KMS-11 (cell line): ENCODE measurements at regions not wholly inside any gene's neighbourhood (a gene's known extent, or its start where the extent isn't known, plus 50 kb on each side); places are given as distances from the start of the nearest gene placed in this dataset.

Experiments used
- H2AFZ ChIP-seq: fragments of 200-600 bp; sonication (generic); 2 replicates; pipeline ENCODE4 v1.6.1; 2016; ENCODE audit warnings: antibody characterized with exemption, mixed run types, low read depth
- H3K27ac ChIP-seq: fragments of 200-600 bp; sonication (generic); 2 replicates; pipeline ENCODE4 v1.6.1; 2016; ENCODE audit warnings: mild to moderate bottlenecking, mixed run types
- H3K27me3 ChIP-seq: fragments of 200-600 bp; sonication (generic); 2 replicates; pipeline ENCODE4 v1.6.1; 2017; ENCODE audit warnings: mild to moderate bottlenecking, low read depth, mixed run types, moderate library complexity; ENCODE audit not compliant: insufficient read depth
- H3K36me3 ChIP-seq: fragments of 200-600 bp; sonication (generic); 2 replicates; pipeline ENCODE4 v1.6.1; 2017; ENCODE audit warnings: mild to moderate bottlenecking, mixed run types; ENCODE audit not compliant: insufficient read depth
- H3K4me1 ChIP-seq: fragments of 200-600 bp; sonication (generic); 2 replicates; pipeline ENCODE4 v1.6.1; 2016; ENCODE audit warnings: mild to moderate bottlenecking, low read depth, mixed run types; ENCODE audit not compliant: poor library complexity, severe bottlenecking
- H3K4me2 ChIP-seq: fragments of 200-600 bp; sonication (generic); 2 replicates; pipeline ENCODE4 v1.7.0; 2016; ENCODE audit warnings: mild to moderate bottlenecking, mixed run types
- H3K4me3 ChIP-seq: fragments of 200-600 bp; sonication (generic); IDR thresholded peaks from 2 replicates; pipeline ENCODE4 v1.6.1; 2017; ENCODE audit warnings: low read depth, low read length, mixed read lengths; ENCODE audit not compliant: insufficient read depth
- H3K79me2 ChIP-seq: fragments of 200-600 bp; sonication (generic); 2 replicates; pipeline ENCODE4 v1.6.1; 2016; ENCODE audit warnings: low read depth, mixed run types; ENCODE audit not compliant: insufficient read depth
- H3K9ac ChIP-seq: fragments of 200-600 bp; sonication (generic); 2 replicates; pipeline ENCODE4 v1.6.1; 2016; ENCODE audit warnings: mild to moderate bottlenecking, mixed run types
- H4K20me1 ChIP-seq: fragments of 200-600 bp; sonication (generic); 2 replicates; pipeline ENCODE4 v1.6.1; 2016; ENCODE audit warnings: mild to moderate bottlenecking, mixed run types; ENCODE audit not compliant: insufficient read depth
- CTCF ChIP-seq: fragments of 200-600 bp; sonication (generic); conservative IDR thresholded peaks from 2 replicates; pipeline ENCODE4 v1.6.1; 2017; ENCODE audit warnings: low read depth, mild to moderate bottlenecking, antibody characterized with exemption, low read length, moderate library complexity, mixed read lengths

- no peak overlapping the region for H3K4me2 ChIP-seq
- no peak overlapping the region for H3K27ac ChIP-seq
- no peaks in the 10 kb centered on the region for H3K4me1 ChIP-seq
- H3K27me3 ChIP-seq: no peaks in the 10 kb centered on the region
- H3K4me3 ChIP-seq: no peak overlapping the region
- no peaks in the 10 kb centered on the region for H4K20me1 ChIP-seq
- no peak overlapping the region for H2AFZ ChIP-seq
- H3K36me3 ChIP-seq: no peaks in the 10 kb centered on the region
- H3K9ac ChIP-seq: no peak overlapping the region
- no peaks in the 10 kb centered on the region for H3K79me2 ChIP-seq
- no peak for TF ChIP-seq CTCF
These were observed 416.2 kb downstream of the ENC1 start for GRCh38 chr5:74224331-74224730.

DNA sequence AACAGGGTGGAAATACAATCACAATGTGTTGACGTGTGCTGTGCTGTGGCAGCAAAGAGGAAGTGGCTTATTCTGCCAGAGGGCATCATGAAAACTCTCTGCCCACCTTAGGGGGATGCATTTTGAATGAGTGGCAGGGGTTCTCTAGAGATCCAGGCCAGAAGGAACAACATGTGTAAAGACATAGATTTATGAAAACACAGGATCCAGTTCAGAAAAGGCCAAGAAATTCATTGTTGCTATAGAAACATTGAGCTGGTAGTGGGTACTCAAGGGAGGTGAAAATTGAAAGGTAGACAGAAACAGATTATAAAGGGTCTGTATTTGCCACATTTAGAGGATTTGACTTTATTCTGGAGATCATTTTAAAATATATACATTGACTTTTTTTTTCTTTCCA lies 417.7 kb downstream of the ENC1 start:
- no peak overlapping the region for H3K9ac ChIP-seq
- no peaks in the 10 kb centered on the region for H4K20me1 ChIP-seq
- TF ChIP-seq CTCF: no peak
- H3K4me1 ChIP-seq: no peaks in the 10 kb centered on the region
- no peaks in the 10 kb centered on the region for H3K79me2 ChIP-seq
- H3K36me3 ChIP-seq: no peaks in the 10 kb centered on the region
- no peak overlapping the region for H3K27ac ChIP-seq
- no peak overlapping the region for H3K4me2 ChIP-seq
- no peaks in the 10 kb centered on the region for H3K27me3 ChIP-seq
- no peak overlapping the region for H3K4me3 ChIP-seq
- H2AFZ ChIP-seq: no peak overlapping the region

DNA sequence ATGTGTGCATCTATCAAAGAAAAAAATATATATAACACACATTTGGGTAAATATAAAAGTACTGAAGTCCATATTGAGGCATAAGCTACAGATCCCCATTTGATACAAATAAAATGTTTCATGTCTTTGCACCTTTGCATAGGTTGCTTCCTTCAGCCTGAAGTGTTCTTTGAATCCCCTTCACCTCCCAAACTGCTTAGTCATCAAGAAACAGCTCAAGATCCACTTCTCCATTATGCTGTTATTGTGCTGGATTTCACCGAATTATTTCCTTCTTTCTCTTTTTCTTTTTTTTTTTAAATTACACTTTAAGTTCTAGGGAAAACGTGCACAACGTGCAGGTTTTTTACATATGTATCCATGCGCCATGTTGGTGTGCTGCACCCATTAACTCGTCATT lies 419.1 kb downstream of the ENC1 start:
- no peak for TF ChIP-seq CTCF
- Histone ChIP-seq H3K4me2 (no peak overlapping the region), H3K27me3 (no peaks in the 10 kb centered on the region), H2AFZ (no peak overlapping the region), H3K9ac (no peak overlapping the region), H3K4me3 (no peak overlapping the region), H3K27ac (no peak overlapping the region), H4K20me1 (no peaks in the 10 kb centered on the region), H3K36me3 (no peaks in the 10 kb centered on the region), H3K79me2 (no peaks in the 10 kb centered on the region), H3K4me1 (no peaks in the 10 kb centered on the region)

DNA sequence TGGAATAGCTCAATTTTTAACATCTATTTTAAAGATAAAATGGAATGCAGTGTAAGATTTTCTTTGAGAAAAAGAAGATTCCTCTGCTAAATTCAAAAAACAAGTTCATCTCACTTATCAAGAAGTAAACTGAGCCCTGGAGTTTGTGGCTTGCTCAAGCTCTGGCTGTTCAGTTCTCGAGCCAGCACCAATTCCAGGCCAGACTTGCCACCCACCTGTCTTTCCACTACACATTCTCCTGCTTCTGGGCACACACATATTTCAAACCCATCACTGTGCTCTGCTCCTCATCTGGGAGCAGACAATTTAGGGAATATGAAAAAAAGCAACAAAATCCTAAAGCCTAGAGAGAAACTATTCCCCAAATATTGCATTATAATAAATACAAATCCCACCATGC lies 424.5 kb downstream of the ENC1 start:
- H3K27ac ChIP-seq: no peak overlapping the region

More for the DNA sequence above, 424.5 kb downstream of the ENC1 start:
- Histone ChIP-seq H3K4me2 (no peak overlapping the region), H4K20me1 (no peaks in the 10 kb centered on the region), H3K27me3 (no peaks in the 10 kb centered on the region), H3K4me1 (peaks cover 6% of the 10 kb centered on the region), H3K9ac (no peak overlapping the region), H3K4me3 (no peak overlapping the region), H2AFZ (no peak overlapping the region), H3K36me3 (no peaks in the 10 kb centered on the region), H3K79me2 (no peaks in the 10 kb centered on the region)
- TF ChIP-seq CTCF: no peak
